Type B pancreatic cell (in vitro differentiated cells): ENCODE measurements at regions not wholly inside any gene's neighbourhood (a gene's known extent, or its start where the extent isn't known, plus 50 kb on each side); places are given as distances from the start of the nearest gene placed in this dataset.

Experiments
- DNase-seq: peaks from one replicate; pipeline ENCODE4 v3.0.0; 2021; ENCODE audit warnings: mixed read lengths; ENCODE audit not compliant: unreplicated experiment; ENCODE audit errors: extremely low spot score
- H3K27ac Mint-ChIP-seq: 2 replicates; pipeline ENCODE4 v1.8.0; 2021; ENCODE audit warnings: mild to moderate bottlenecking, mixed read lengths
- H3K27me3 Mint-ChIP-seq: 2 replicates; pipeline ENCODE4 v1.8.0; 2021; ENCODE audit warnings: mixed read lengths
- H3K36me3 Mint-ChIP-seq: 2 replicates; pipeline ENCODE4 v1.8.0; 2021; ENCODE audit warnings: mixed read lengths
- H3K4me1 Mint-ChIP-seq: one replicate; pipeline ENCODE4 v1.8.0; 2021; ENCODE audit warnings: mixed read lengths; ENCODE audit not compliant: unreplicated experiment
- H3K4me3 Mint-ChIP-seq: 2 replicates; pipeline ENCODE4 v1.8.0; 2021; ENCODE audit warnings: mild to moderate bottlenecking, mixed read lengths
- H3K9me3 Mint-ChIP-seq: 2 replicates; pipeline ENCODE4 v1.8.0; 2021; ENCODE audit warnings: mixed read lengths
- CTCF ChIP-seq: fragments of 200-600 bp; sonication (generic); conservative IDR thresholded peaks from 2 replicates; pipeline ENCODE4 v1.5.0; 2021; ENCODE audit warnings: antibody characterized with exemption, mild to moderate bottlenecking

DNA sequence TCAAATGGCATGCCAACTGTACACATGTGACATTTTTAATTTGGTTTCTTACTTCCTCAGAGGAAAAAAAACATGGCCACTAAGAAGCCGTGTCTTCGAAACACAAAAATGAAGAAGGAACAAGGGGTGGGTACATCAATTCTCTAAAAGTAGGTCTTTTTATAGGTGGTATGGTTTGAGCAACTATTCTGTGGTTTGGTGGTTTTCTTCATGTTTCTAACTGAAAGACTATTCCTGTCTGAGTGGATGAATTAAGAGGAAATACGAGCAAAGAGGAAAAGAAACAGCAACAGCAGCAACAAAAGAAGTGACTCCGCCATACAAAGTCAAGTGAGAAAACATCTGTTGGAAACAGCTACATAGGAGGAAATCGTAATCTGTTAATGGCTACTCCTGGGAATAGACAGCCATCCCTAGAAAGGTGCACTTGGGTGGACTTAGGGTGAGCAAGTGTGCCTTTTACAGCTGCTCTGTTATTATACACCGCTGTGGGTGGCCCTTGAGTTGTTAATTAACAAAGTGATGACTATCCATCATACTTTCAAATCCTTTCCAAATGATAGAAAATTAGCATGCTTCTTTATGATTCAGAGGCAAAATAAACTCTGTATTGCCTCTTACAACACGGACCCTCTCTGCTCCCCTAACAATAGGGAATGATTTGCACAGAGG is 575.8 kb downstream of the TLE1 start:
- no peak for DNase-seq
- Mint-ChIP-seq H3K27me3 (no peaks in the 10 kb centered on the region), H3K27ac (no peak overlapping the region), H3K4me1 (peaks cover 26% of the 10 kb centered on the region), H3K4me3 (no peak overlapping the region), H3K36me3 (no peaks in the 10 kb centered on the region), H3K9me3 (no peaks in the 10 kb centered on the region)
- no peak for TF ChIP-seq CTCF

DNA sequence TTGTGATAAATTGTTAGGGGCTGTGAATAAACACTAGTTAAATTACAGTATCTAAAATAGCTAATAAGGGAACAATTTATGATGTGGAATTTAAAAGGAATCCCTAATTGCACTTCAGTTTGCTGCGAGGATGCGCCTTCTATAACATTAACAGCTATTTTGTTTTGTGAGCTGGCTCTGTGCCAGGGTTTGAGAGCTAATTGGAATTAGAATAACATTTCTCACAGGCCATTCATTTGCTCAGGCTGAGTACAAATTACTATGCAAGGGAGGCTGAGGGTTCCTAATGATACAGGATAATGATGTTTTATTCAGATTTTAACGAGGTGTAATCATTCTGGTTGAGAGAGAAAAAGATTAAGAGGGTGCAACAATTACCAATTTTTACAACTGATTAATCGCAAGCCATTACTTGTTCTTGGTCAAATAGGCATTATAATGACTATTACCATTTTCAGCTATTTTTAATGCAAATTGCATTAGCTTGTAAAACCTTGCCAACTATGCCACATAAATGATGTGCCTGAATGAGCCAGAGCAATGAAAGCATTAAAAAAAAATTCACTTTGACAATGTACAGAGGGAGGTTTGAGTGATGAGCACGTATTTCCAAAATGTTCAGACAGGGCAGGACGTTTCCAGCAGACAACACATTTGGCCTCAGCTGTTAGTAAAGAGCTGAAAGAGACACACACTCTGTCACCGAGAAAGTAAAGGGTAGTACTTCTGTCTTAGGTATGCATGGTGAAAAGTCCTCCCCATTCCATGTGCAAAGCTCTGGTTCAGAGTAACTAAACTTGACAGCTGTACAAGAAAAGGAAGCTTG is 576.5 kb downstream of the TLE1 start:
- no peak overlapping the region for H3K27ac Mint-ChIP-seq
- no peak overlapping the region for H3K4me3 Mint-ChIP-seq
- no peaks in the 10 kb centered on the region for H3K9me3 Mint-ChIP-seq
- no peaks in the 10 kb centered on the region for H3K36me3 Mint-ChIP-seq
- no peaks in the 10 kb centered on the region for H3K27me3 Mint-ChIP-seq
- DNase-seq: no peak
- TF ChIP-seq CTCF: no peak
- peaks cover 25% of the 10 kb centered on the region for H3K4me1 Mint-ChIP-seq

DNA sequence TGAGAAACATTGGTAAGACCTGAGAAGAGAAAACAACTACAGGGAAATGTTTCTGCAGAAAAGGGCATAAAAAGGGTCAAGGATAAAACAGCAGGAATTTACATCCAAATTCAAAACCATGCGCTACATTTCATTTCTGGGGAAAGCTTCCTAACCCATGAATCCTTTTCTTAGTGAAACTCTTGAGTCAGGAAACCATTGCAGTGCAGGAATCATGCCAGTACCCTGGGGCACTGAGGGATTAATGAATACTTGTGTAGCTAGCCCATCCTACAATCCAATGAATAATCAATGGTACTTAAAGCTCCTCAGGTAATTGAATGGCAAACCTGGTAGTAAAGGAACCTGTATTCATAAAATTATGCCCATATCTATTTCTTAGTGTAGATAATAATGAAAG is 580.5 kb downstream of the TLE1 start:
- Mint-ChIP-seq H3K9me3 (no peaks in the 10 kb centered on the region), H3K4me1 (peaks cover 13% of the 10 kb centered on the region), H3K27ac (no peak overlapping the region), H3K4me3 (no peak overlapping the region), H3K36me3 (no peaks in the 10 kb centered on the region), H3K27me3 (peaks cover 3% of the 10 kb centered on the region)
- DNase-seq: no peak
- TF ChIP-seq CTCF: no peak

DNA sequence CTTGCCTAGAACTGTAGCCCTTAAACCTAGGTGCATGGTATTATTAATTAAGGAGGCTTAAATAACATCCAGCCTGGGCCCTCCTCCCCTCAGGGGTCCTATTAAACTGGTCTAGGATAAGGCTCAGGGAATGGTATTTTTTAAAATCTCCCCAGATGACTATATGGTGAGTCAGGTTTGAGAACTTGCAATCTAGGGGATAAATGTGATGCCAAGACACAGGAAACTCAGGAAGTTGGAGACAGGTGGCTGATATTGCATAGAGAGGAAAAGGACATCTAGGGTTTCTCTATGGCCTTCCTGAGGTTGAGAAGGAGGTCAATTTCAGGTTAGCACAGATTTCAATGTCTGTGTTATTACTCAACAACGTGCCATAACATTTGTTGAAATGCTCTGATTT is 581.0 kb downstream of the TLE1 start:
- TF ChIP-seq CTCF: no peak
- peaks cover 3% of the 10 kb centered on the region for H3K27me3 Mint-ChIP-seq
- H3K4me3 Mint-ChIP-seq: no peak overlapping the region
- no peak overlapping the region for H3K27ac Mint-ChIP-seq
- H3K4me1 Mint-ChIP-seq: peaks cover 11% of the 10 kb centered on the region
- no peaks in the 10 kb centered on the region for H3K9me3 Mint-ChIP-seq
- no peaks in the 10 kb centered on the region for H3K36me3 Mint-ChIP-seq
- DNase-seq: no peak

DNA sequence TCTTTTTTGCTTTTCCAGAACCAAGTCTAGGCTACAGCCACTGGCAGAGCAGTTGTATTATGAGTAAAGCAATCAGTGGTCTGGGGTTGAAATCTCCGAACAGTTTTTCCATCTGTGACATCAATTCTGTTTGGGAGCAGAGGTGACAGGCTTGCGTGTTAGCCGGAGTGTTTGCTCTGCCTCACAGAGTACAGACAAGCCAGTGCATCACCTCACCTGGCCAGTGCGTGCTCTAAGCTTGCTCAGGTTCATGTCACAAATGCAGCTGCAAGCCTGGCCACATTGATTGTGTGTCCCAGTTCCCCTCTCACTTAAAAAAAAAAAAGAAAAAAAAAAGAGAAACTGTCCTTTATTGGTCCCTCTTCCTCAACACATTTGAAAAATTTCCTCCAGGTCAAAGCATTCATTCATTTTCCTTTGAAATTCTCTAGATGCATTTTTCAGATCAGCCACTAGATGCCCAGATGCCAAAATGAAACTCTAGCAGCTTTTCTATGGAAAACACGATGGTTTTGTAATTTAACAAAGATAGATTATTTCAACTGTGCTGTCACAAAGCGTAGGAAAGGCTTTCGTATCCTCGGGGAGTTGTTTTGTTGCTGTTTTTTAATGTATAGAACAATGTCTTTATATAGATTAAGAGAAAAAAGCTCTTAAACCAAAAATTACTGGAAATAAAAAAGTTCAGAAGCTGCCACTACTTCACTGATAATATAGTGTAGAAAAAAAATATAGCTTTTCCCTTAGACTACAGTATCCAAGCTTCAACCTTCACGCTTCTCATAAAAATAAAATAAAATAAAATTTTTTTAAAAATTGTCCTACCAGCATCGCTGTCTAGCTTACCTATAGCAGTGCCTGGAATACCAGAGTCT is 585.5 kb downstream of the TLE1 start:
- no peaks in the 10 kb centered on the region for H3K9me3 Mint-ChIP-seq
- H3K4me1 Mint-ChIP-seq: peaks cover 5% of the 10 kb centered on the region
- TF ChIP-seq CTCF: peak; percentile 64
- no peaks in the 10 kb centered on the region for H3K36me3 Mint-ChIP-seq
- no peak overlapping the region for H3K4me3 Mint-ChIP-seq
- no peak for DNase-seq
- peaks cover 3% of the 10 kb centered on the region for H3K27me3 Mint-ChIP-seq
- H3K27ac Mint-ChIP-seq: no peak overlapping the region
